CD4-positive, alpha-beta T cell treated with Interleukin-6 at 100 ng/mL for 8 hours (primary cell): ENCODE measurements at regions not wholly inside any gene's neighbourhood (a gene's known extent, or its start where the extent isn't known, plus 50 kb on each side); places are given as distances from the start of the nearest gene placed in this dataset.
"Not testable (repeated sequence)": the region's sequence is repeated elsewhere in the genome, so short reads cannot be mapped to it uniquely, and the experiment has no call there.

ENCODE experiments used
- DNase-seq: peaks from one replicate; pipeline ENCODE4 v3.0.0-alpha.2; 2020; ENCODE audit warnings: mixed read lengths, low spot score

DNA sequence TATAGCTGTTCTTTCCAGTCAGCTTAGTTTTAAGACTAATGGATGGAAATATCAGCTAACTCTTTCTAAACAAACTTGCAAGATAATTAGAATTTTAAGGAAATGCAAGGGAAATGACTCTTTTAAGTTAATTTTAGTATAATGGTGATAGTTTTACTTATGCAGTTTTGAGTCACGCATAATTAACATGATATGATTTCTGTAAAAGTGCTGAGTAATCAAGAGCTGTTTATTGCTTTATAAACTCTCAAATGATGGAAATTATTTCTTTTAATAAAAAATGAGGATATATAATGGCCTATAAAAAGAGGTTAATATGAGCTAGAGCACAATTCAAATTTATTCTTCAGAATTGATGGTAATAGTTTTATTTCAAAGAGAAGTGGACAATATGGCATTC is 385.9 kb downstream of the GLUD2 start:
- no peak for DNase-seq

DNA sequence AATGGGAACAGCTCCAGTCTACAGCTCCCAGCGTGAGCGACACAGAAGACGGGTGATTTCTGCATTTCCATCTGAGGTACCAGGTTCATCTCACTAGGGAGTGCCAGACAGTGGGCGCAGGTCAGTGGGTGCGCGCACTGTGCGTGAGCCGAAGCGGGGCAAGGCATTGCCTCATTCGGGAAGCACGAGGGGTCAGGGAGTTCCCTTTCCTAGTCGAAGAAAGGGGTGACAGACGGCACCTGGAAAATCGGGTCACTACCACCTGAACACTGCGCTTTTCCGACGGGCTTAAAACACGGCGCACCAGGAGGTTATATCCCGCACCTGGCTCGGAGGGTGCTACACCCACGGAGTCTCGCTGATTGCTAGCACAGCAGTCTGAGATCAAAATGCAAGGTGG is 390.3 kb downstream of the GLUD2 start:
- DNase-seq = not testable (repeated sequence)

DNA sequence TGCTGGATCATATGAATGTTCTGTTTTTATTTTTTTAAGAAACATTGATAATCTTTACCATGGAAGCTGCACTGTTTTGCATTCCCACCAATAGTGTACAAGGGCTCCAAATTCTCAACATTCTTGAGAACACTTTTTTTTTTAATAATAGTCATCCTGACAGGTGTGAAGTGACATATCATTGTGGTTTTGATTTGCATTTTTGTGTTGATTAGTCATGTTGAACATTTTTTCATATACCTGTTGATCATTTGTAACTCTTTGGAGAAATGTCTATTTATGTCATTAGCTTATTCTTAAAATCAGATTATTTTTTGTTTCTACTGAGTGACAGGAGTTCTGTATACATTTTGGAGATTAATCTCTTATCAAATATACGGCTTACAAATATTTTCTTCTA is 408.5 kb downstream of the GLUD2 start:
- DNase-seq = no peak

DNA sequence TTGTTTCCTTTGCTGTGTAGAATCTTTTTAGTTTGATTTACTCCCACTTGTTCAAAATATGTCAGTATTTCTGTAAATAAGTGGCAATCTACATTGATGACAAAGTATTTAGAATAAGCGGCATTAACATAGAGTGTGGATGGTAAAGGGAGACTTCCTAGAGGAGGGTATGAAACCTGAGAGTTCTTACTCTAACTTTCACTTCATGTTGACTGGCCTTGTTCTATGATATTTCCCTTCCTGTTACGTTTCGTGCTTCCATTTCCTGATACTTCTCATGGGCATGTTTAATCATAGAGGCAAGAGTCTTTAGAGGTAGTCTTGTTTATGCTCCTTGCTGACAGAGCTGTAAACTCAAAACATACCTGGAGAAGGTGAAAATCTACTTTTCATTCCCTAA is 408.9 kb downstream of the GLUD2 start:
- DNase-seq = no peak

DNA sequence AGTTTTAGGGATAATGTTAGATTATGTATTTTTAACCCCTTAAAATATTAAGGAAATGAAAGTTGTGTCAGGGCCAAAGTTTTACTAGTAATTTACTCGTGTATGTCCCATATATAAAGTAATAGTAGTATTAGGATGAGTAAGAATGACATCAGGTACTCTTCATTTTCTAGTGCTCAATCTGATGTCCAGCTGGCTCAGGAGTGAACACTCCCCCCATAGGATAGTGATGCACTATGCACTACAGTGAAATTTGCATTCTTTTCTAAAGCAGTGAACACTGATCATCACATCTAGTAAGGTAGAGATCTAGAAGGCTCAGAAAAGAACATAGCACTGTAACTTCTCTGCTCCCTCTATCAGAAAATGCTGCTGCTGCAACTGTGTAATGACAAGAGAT is 409.7 kb downstream of the GLUD2 start:
- no peak for DNase-seq

DNA sequence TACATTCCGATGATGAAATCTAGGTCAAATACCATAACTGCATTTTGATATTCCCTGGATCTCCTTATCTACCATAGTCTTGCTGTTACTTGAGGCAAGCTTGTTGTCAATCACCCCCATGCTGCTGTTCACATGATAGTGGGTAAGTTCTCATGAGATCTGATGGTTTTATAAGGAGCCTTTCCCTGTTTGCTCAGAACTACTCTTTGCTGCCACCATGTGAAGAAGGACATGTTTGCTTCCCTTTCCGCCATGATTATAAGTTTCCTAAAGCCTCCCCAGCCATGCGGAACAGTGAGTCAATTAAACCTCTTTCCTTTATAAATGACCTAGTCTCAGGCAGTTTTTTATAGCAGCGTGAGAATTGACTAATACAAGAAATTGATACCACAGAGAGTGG is 432.0 kb downstream of the GLUD2 start:
- DNase-seq = no peak

DNA sequence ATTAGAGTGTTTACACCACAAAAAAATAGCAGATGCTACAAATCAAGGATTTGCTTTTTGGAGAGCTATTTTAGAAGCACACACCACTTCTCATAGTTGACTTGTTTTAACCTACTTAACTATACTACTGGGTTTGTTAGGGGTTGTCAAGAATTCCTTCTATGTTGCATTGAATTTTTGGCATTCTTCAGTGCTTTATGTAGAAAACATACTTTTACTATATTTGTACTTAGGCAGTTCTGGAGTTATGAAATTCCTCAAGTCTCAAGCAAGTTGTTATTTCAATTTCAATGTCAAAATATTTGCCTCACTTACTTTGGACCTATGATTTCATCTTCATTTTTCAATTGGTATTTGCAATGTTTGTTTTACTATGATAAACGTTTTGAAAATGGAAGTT is 449.6 kb downstream of the GLUD2 start:
- DNase-seq = no peak

DNA sequence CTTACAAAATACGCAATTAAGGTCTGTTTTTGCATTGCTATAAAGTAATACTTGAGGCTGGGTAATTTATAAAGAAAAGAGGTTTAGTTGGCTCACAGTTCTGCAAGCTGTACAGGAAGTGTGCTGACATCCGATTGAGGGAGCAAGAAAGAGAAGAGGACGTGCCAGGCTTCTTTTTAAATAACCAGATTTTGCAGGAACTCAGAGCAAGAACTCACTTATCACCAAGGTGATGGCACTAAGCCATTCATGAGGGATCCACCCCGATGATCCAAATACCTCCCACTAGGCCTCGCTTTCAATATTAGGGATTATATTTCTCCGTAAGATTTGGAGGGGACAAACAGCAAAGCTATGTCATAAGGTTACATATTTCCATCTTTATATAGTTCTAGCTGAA is 456.7 kb downstream of the GLUD2 start:
- DNase-seq = no peak

DNA sequence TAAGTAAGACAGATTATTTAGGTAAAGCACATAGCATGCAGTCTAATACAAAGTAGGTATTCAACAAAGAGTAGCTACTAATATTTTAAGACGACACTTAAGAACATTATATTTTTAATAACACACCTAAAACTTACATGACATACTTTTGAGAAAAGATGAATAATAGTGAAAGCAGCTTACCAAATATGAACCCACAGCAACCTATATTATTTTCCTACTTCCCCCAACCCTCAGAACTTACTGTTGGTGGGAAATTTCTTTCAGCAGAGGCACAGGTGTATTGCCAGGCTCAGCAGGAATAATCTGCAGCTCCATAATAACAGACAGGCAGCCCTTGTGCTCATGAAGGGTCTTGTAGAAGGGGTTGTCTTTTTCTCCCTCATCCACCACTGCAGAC is 498.9 kb downstream of the GLUD2 start:
- no peak for DNase-seq

DNA sequence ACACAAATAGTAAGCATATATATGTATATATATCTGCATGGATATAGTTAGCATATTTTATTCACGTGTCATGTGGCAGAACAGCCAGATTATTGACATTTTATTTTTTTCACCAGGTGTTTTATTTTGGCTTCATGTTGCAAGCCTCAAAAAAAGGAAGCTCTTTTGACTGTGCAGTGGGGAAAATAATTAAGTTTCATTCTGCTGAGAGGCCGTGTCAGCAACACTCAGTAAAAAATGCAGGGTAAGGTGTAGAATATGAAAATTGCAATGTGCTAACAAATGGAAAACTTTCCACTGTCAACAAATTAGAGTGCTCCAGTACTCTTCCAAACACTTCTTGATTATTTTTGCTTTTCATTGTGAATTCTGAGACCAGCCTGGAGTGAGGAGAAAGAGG is 511.5 kb downstream of the GLUD2 start:
- no peak for DNase-seq

DNA sequence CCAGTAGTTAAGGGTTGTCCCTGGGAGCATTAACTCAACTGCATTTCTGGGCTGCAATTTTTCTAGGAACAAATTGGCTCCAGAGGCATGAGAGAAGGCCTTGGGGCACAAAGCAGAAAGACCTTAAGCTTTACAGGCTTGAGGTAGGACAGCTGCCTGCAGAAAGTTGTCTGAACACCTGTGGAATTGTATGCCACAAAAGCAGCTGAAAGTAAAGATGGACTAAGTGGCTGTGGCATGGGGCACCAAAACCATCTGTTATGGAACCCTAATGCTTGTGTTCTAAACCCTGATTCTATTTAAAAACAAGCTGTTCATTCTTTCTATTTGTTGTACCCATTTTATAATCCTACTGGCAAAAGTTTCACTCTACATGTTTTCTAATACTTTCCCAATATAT is 515.2 kb downstream of the GLUD2 start:
- no peak for DNase-seq

DNA sequence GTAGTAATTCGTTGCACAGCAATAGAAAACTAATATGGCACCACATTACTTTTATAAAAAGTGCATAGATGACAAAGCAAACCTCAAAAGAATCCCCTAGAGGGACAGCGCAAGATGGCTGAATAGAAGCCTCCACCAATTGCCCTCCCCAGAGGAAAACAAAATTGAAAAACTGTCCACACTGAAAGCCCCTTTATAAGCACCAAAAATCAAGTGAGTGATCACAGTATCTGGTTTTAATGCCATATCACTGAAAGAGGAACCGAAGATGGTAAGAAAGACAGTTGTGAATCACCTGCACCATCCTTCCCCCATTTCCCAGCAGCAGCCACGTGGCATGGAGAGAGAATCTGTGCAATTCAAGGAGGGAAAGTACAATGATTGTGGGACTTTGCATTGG is 522.2 kb downstream of the GLUD2 start:
- no peak for DNase-seq

DNA sequence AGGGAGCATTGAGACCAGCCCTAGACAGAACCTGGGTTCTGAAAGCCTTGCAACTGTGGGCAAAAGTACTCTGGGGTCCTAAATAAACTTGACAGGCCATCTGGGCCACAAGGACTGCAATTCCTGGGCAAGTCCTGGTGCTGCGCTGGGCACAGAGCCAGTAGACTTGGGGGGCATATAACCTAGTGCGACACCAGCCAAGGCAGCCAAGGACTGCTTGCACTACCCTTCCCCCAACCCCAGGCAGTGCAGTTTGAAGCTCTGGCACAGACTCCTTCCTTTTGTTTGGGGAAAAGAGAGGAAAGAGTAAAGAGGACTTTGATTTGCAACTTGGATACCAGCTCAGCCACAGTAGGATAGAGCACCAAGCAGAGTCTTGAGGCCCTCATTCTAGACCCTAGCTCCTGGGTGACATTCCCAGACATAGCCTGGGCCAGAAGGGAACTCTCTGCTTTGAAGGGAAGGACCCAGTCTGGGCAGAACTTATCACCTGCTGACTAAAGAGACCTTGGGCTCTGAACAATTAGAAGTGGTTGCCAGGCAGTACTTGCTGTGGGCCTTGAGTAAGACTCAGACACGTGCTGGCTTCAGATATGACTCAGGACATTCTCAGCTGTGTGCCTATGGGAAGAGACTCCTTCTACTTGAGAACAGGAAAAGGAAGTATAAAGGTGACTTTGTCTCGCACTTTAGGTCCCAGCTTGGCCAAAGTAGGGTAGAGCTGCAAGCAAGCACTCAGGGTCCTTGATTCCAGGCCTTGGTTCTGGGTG is 522.8 kb downstream of the GLUD2 start:
- no peak for DNase-seq

DNA sequence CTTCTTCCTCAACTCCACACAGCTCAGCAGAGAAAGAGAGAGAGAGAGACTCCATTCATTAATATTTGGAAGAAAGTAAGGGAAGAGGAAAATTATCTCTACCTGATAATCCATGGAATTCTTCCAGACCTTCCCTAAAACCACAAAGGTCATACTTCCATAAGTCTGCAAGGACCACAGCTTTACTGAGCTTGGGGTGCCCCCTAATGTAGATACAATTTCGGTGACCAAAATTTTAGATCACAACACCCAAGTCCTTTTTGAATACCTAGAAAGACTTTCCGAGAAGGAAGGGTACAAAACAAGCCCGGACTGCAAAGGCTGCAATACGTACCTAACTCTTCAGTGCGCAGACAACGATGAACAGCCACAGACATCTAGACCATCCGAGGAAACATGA is 523.9 kb downstream of the GLUD2 start:
- DNase-seq = no peak

DNA sequence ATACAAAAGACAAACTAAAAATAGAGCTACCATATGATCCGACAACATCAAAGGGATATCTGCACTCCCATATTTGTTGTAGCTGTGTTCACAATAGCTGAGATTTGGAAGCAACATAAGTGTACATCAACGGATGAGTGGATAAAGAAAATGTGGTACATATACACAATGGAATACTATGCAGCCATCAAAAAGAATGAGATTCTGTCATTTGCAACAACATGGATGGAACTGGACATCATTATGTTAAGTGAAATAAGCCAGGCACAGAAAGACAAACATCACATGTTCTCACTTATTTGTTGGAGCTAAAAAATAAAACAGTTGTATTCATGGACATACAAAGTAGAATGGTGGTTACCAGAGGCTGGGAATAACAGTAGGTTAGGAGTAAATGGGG is 527.0 kb downstream of the GLUD2 start:
- DNase-seq = not testable (repeated sequence)

DNA sequence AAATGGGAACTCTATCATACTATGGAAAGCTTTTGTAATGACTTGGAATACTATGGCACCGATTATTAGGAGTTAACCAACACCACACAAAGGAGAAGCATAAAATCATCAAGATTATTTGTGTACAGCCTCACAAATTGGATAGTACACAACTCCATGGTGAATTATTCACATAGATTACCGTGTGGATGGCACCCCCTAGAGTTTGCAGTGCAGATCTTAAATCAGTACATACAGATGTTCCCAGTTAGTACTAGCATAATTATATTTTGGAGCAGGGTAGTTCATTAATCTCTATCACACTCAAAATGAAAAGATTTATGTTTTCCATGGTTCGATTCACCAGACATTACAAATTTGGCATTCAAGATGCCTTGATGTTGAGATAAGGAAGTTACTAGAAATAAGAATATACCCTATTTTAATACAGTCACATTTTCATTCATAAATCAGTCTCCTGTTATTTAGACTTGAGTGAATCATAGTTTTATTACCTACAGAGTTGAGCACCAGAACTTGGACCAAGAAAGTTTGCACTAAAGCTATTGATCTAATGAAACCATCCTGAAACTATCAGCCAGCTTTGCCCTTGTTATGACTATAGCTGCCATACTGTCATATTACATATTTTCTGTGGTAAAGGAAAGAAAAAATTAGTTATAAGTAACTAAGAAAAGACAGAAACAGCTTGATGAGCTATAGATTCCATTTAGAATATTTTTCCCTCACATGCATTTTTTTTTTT is 531.8 kb downstream of the GLUD2 start:
- DNase-seq = no peak

DNA sequence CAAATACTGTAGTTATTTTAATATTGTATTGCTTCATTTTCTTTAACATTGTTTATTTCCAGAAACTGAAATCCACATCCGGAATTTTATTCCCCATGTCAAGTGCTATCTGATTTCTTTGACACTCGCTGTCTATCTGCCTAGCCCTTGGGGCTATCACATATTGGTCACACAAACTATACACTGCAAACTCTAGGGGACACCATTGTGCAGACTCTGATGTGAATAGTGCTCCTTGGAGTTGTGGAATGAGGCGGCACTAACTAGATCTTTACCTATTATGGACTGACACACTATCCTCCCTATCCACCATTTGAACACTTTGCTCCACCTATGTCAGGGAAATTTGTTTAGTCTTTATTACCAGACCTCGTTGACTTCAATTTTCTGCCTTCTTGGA is 534.5 kb downstream of the GLUD2 start:
- no peak for DNase-seq

DNA sequence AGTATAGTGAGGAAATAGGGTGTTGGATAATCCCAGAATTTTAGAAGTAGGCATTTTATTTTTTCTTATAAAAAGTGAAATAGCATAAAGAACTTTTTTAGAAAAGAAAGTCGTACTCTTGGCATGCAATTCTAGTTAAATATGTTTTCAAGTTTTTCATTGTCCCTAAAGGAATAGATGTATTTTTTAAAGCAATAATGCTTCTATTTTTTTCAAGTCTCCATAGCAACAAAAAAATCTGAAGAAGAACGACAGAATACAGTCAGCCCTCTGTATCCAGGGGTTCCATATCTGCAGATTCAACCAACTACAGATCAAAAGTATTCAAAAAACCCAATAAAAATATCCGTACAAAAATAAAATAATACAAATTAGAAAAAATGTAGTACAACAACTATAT is 538.2 kb downstream of the GLUD2 start:
- DNase-seq = no peak

DNA sequence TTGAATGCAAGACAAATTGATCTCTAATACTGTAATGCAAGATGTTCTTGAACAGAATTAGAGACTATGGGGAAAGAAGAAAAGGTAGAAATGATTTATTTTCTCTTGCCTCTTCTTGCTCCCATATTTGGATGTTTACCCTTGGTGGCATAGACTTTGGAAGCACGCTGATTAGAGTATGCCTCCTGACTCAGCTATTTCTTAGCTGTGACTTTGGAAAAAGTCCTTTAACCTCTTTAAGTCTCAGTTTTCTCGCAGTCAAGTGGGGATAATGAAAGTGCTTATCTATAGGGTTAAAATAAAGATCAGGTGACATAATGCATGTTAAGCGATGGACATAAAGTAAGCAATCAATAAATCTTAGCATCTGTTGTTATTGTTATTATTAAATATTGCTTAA is 545.5 kb downstream of the GLUD2 start:
- no peak for DNase-seq

DNA sequence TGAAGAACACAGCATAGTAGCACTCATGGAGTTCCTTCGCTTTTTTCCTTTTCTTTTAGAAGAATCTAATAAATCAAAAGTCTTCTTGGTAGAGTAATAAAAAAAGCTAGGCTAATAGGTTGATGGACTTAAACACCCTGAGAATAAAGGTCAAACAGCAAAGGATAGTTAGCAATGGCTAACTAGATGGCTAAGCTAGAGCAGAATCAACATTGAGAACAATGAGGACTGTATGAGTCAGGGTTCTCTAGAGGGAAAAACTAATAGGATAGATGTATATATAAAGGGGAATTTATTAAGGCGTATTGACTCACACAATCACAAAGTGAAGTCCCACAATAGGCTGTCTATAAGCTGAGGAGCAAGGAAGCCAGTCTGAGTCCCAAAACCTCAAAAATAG is 550.9 kb downstream of the GLUD2 start:
- no peak for DNase-seq

DNA sequence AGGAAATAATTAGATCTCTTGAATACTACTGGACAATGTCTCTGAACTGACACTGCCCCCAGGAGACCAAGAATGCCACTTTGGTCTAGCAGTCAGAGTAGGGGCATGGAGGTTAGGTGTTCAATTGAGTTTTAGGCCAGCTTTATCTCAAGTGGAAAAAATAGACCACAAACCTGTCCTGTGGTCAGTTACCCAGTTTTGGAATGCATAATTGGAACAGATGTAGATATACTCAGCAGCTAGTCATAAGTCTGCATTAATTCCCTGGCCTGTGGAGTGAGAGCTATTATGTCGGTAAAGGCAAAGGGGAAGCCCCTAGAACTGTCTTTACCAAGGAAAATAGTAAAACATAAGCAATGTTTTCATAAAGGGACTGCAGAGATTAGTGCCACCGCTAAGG is 587.7 kb downstream of the GLUD2 start:
- no peak for DNase-seq

DNA sequence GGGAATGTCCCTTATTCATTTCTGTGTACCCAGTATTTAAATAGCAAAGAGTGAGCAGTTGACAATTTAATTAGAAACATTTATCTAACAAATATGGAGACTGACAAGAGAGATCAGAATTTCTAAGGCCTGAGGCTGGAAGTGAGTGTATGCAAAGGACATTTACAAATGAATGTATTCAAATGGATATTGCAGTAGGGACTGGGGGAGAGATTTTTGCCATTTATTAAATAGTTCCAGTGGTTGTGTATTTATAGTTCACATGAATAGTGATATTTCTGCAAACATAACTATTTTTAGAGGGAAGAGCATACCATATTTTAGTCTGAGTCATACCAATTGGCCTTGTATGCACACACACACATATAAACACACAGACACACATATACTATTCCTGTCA is 592.4 kb downstream of the GLUD2 start:
- no peak for DNase-seq

DNA sequence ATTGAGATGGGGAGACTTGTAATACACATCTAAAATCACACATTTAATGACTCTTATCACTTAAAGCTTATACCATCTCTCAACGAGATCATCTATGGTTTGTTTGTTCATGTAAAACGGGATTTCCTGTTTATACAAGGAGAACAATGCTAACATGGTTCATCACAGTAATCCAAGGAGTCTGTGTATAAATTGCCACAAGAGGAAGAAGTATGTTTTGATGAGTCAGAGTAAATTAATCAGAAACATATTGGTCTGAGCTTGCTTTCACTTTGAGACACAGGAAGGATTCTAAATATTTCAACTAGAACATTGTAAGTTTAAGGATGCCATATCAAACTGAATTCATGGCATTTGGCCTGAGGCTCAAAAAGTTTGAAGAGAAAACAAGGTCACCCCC is 594.1 kb downstream of the GLUD2 start:
- DNase-seq = no peak

DNA sequence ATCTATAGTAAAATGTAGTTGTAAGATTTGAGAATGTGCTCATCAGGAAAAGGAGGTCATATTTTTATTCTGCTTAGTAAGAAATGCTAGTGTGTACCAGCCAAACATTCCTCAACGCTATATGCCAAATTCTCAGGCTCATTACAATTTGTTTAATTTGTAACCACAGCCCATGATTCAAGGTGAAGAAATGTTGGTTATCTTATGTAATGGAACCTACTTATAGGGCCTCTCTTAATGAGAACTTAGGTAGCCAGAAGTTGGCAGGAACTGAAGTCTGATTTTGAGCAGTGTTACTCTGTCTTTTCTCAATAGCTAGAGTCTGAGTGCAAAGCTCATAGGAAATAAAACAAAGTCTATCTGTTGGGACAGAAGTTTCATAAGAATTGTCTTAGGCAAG is 595.0 kb downstream of the GLUD2 start:
- DNase-seq = no peak
